ENCODE measurements at regions not wholly inside any gene's neighbourhood (a gene's known extent, or its start where the extent isn't known, plus 50 kb on each side); places are given as distances from the start of the nearest gene placed in this dataset.
A peak's percentile ranks its signal among the peaks of the same experiment; 100 is the strongest.

DNA sequence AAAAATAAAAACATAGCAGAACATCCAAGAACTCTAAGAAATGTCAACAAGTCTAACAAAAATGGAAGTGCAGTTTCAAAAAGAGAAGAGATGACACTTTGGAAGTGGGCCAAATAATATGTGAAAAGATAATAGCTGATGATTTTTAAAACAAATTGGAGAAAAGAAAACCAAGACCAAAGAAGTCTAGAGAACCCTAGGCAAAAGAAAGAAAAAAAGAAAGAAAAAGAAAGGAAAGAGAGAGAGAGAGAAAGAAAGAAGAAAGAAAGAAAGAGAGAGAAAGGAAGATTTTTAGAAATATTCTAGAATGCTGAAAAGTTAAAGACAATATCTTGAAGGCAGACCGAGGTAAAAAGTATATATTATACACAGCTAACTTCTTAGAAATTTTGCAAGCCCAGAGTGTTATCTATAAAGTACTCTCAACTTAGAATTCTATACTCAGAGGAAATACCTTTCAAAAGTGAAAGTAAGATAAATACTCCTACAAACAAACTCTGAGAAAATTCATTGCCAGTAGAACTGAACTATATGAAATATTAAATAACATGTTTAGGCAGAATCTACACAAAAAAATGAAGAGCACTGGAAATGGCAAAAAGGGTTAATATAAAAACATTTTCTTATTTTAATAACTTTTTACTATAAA lies 138.7 kb upstream of the SMIM30 start:
- POLR2A ChIA-PET: no interaction called here
- Mint-ChIP-seq H3K27ac (ENCODE audit: low read depth, unreplicated experiment) (no peak overlapping the region), H3K9me3 (ENCODE audit: unreplicated experiment) (peaks cover 6% of the 10 kb centered on the region), H3K4me3 (ENCODE audit: unreplicated experiment) (peak overlapping the region; percentile 12), H3K36me3 (ENCODE audit: insufficient read depth, unreplicated experiment) (no peaks in the 10 kb centered on the region), H3K27me3 (ENCODE audit: insufficient read depth, unreplicated experiment) (no peaks in the 10 kb centered on the region), H3K4me1 (ENCODE audit: insufficient read depth, unreplicated experiment) (no peaks in the 10 kb centered on the region)
- intact Hi-C loops (cut with micrococcal nuclease): no loop called here
- BruUV-seq (replicated peaks): no TSS peak
- DNase-seq (ENCODE audit: unreplicated experiment): no peak
- CTCF ChIA-PET: no interaction called here
- TF ChIP-seq, protein P1, sequence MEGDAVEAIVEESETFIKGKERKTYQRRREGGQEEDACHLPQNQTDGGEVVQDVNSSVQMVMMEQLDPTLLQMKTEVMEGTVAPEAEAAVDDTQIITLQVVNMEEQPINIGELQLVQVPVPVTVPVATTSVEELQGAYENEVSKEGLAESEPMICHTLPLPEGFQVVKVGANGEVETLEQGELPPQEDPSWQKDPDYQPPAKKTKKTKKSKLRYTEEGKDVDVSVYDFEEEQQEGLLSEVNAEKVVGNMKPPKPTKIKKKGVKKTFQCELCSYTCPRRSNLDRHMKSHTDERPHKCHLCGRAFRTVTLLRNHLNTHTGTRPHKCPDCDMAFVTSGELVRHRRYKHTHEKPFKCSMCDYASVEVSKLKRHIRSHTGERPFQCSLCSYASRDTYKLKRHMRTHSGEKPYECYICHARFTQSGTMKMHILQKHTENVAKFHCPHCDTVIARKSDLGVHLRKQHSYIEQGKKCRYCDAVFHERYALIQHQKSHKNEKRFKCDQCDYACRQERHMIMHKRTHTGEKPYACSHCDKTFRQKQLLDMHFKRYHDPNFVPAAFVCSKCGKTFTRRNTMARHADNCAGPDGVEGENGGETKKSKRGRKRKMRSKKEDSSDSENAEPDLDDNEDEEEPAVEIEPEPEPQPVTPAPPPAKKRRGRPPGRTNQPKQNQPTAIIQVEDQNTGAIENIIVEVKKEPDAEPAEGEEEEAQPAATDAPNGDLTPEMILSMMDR (IDR thresholded peaks at IDR 0.05; ENCODE audit: unreplicated experiment): no peak

- TF ChIP-seq, protein P1 (IDR thresholded peaks at IDR 0.05; ENCODE audit: unreplicated experiment): no peak
- Mint-ChIP-seq H3K4me3 (ENCODE audit: unreplicated experiment) (no peak overlapping the region), H3K9me3 (ENCODE audit: unreplicated experiment) (peaks cover 14% of the 10 kb centered on the region), H3K27ac (ENCODE audit: low read depth, unreplicated experiment) (no peak overlapping the region), H3K4me1 (ENCODE audit: insufficient read depth, unreplicated experiment) (no peaks in the 10 kb centered on the region), H3K27me3 (ENCODE audit: insufficient read depth, unreplicated experiment) (no peaks in the 10 kb centered on the region), H3K36me3 (ENCODE audit: insufficient read depth, unreplicated experiment) (no peaks in the 10 kb centered on the region)
- no TSS peak for BruUV-seq (replicated peaks)
- ChIA-PET CTCF (interaction anchor here (0.6 kb wide), 1 partner anchor 269 kb away, joined by 3 read pairs; no protein-coding TSS in a partner anchor), POLR2A (no interaction called here)
- intact Hi-C loops (cut with micrococcal nuclease): no loop called here
- no peak for DNase-seq (ENCODE audit: unreplicated experiment)
Observed at GRCh38 chr7:113247198-113247597, 128.8 kb upstream of the SMIM30 start.

- H3K27me3 Mint-ChIP-seq (ENCODE audit: insufficient read depth, unreplicated experiment): no peaks in the 10 kb centered on the region
Observed at GRCh38 chr7:113246738-113247137, 128.4 kb upstream of the SMIM30 start.

DNA sequence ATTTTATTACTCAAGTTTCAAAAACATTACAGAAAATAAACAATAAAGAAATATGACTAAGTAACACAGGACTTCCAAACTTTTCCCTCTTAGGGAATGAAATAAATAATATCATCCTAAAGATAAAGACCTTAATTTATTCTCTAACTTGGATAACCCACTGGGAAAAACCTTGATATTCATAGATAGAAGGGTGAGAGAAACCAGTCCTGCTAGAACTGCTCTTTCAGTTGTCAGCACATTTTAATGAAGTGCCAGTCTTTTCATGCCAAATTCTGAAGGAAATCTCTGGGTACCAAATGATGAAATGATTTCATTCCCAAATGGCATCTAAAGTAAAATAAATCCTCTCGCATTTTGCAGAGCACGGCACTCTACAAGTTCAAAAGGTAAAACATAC lies 114.5 kb upstream of the SMIM30 start:
- POLR2A ChIA-PET: no interaction called here
- CTCF ChIA-PET: no interaction called here
- H3K36me3 Mint-ChIP-seq (ENCODE audit: insufficient read depth, unreplicated experiment): no peaks in the 10 kb centered on the region
- no peak for DNase-seq (ENCODE audit: unreplicated experiment)
- intact Hi-C loops (cut with micrococcal nuclease): no loop called here
- H3K4me3 Mint-ChIP-seq (ENCODE audit: unreplicated experiment): no peak overlapping the region
- TF ChIP-seq, protein P1 (IDR thresholded peaks at IDR 0.05; ENCODE audit: unreplicated experiment): no peak
- peaks cover 13% of the 10 kb centered on the region for H3K9me3 Mint-ChIP-seq (ENCODE audit: unreplicated experiment)
- no peaks in the 10 kb centered on the region for H3K27me3 Mint-ChIP-seq (ENCODE audit: insufficient read depth, unreplicated experiment)
- no peaks in the 10 kb centered on the region for H3K4me1 Mint-ChIP-seq (ENCODE audit: insufficient read depth, unreplicated experiment)
- no TSS peak for BruUV-seq (replicated peaks)
- H3K27ac Mint-ChIP-seq (ENCODE audit: low read depth, unreplicated experiment): no peak overlapping the region

More at GRCh38 chr7:113246738-113247137, 128.4 kb upstream of the SMIM30 start:
- ChIA-PET POLR2A (no interaction called here), CTCF (interaction anchor here (0.6 kb wide), 1 partner anchor 269 kb away, joined by 3 read pairs; no protein-coding TSS in a partner anchor)
- TF ChIP-seq, protein P1 (IDR thresholded peaks at IDR 0.05; ENCODE audit: unreplicated experiment): no peak
- H3K4me1 Mint-ChIP-seq (ENCODE audit: insufficient read depth, unreplicated experiment): no peaks in the 10 kb centered on the region
- no peak overlapping the region for H3K27ac Mint-ChIP-seq (ENCODE audit: low read depth, unreplicated experiment)
- H3K36me3 Mint-ChIP-seq (ENCODE audit: insufficient read depth, unreplicated experiment): no peaks in the 10 kb centered on the region
- BruUV-seq (replicated peaks): no TSS peak
- no peak for DNase-seq (ENCODE audit: unreplicated experiment)
- H3K4me3 Mint-ChIP-seq (ENCODE audit: unreplicated experiment): no peak overlapping the region
- peaks cover 14% of the 10 kb centered on the region for H3K9me3 Mint-ChIP-seq (ENCODE audit: unreplicated experiment)
- intact Hi-C loops (cut with micrococcal nuclease): no loop called here
